ENCODE measurements at regions not wholly inside any gene's neighbourhood (a gene's known extent, or its start where the extent isn't known, plus 50 kb on each side); places are given as distances from the start of the nearest gene placed in this dataset.

- no peak for DNase-seq (ENCODE audit: low read depth)
- no peak for TF ChIP-seq CTCF (IDR thresholded peaks at IDR 0.05; ENCODE audit: insufficient read depth, low read depth, low read length)
- no peak overlapping the region for H3K4me3 ChIP-seq (ENCODE audit: low read depth, low read length)
Measured at GRCh38 chr7:153808117-153808516, 244.1 kb upstream of the DPP6 start.

- H3K4me3 ChIP-seq (ENCODE audit: low read depth, low read length), result no peak overlapping the region
- TF ChIP-seq CTCF (IDR thresholded peaks at IDR 0.05; ENCODE audit: insufficient read depth, low read depth, low read length), result no peak
- no peak for DNase-seq (ENCODE audit: low read depth)
Measured at GRCh38 chr7:153829525-153829924, 222.7 kb upstream of the DPP6 start.

- TF ChIP-seq CTCF (IDR thresholded peaks at IDR 0.05; ENCODE audit: insufficient read depth, low read depth, low read length), result no peak
- H3K4me3 ChIP-seq (ENCODE audit: low read depth, low read length), result no peak overlapping the region
- DNase-seq (ENCODE audit: low read depth), result no peak
Measured at GRCh38 chr7:153832160-153832559, 220.0 kb upstream of the DPP6 start.

- peak; percentile 6 for DNase-seq (ENCODE audit: low read depth)
- no peak overlapping the region for H3K4me3 ChIP-seq (ENCODE audit: low read depth, low read length)
- peak; percentile 7 for TF ChIP-seq CTCF (IDR thresholded peaks at IDR 0.05; ENCODE audit: insufficient read depth, low read depth, low read length)
Measured at GRCh38 chr7:153835103-153835502, 217.1 kb upstream of the DPP6 start.

GRCh38 chr7:153835712-153836265 is 216.4 kb upstream of the DPP6 start:
- TF ChIP-seq CTCF (IDR thresholded peaks at IDR 0.05; ENCODE audit: insufficient read depth, low read depth, low read length), result no peak
- no peak overlapping the region for H3K4me3 ChIP-seq (ENCODE audit: low read depth, low read length)
- DNase-seq (ENCODE audit: low read depth), result peak; percentile 1

GRCh38 chr7:153838591-153838990 is 213.6 kb upstream of the DPP6 start:
- TF ChIP-seq CTCF (IDR thresholded peaks at IDR 0.05; ENCODE audit: insufficient read depth, low read depth, low read length), result no peak
- no peak overlapping the region for H3K4me3 ChIP-seq (ENCODE audit: low read depth, low read length)
- DNase-seq (ENCODE audit: low read depth), result no peak

GRCh38 chr7:153840861-153841260 is 211.3 kb upstream of the DPP6 start:
- no peak for DNase-seq (ENCODE audit: low read depth)
- no peak overlapping the region for H3K4me3 ChIP-seq (ENCODE audit: low read depth, low read length)
- TF ChIP-seq CTCF (IDR thresholded peaks at IDR 0.05; ENCODE audit: insufficient read depth, low read depth, low read length), result no peak
